H9 (cell line): ENCODE measurements at regions not wholly inside any gene's neighbourhood (a gene's known extent, or its start where the extent isn't known, plus 50 kb on each side); places are given as distances from the start of the nearest gene placed in this dataset.

Source experiments
- DNase-seq: peaks from one replicate; pipeline ENCODE4 v3.0.0-alpha.2; 2017
- H2AFZ ChIP-seq: one replicate; pipeline ENCODE4 v1.6.1; 2013; ENCODE audit warnings: mild to moderate bottlenecking, low read length, control low read depth, moderate library complexity
- H2AK5ac ChIP-seq: 2 replicates; pipeline ENCODE4 v1.6.1; 2013; ENCODE audit warnings: low read length, control low read depth, mixed read lengths; ENCODE audit not compliant: insufficient read length
- H2BK120ac ChIP-seq: one replicate; pipeline ENCODE4 v1.6.1; 2013; ENCODE audit warnings: low read depth, mild to moderate bottlenecking, low read length, control low read depth, inconsistent platforms; ENCODE audit not compliant: poor library complexity, severe bottlenecking
- H2BK12ac ChIP-seq: 2 replicates; pipeline ENCODE4 v1.6.1; 2013; ENCODE audit warnings: low read length, control low read depth, mixed read lengths, low read depth; ENCODE audit not compliant: insufficient read length
- H2BK15ac ChIP-seq: 2 replicates; pipeline ENCODE4 v1.6.1; 2013; ENCODE audit warnings: low read depth, low read length, control low read depth
- H2BK20ac ChIP-seq: one replicate; pipeline ENCODE4 v1.6.1; 2013; ENCODE audit warnings: low read depth, mild to moderate bottlenecking, low read length, control low read depth, inconsistent platforms; ENCODE audit not compliant: poor library complexity, severe bottlenecking
- H2BK5ac ChIP-seq: 2 replicates; pipeline ENCODE4 v1.6.1; 2013; ENCODE audit warnings: low read length, control low read depth, mixed read lengths; ENCODE audit not compliant: insufficient read length
- H3K14ac ChIP-seq: 2 replicates; pipeline ENCODE4 v1.6.1; 2013; ENCODE audit warnings: low read length, control low read depth; ENCODE audit not compliant: insufficient read depth
- H3K18ac ChIP-seq: 2 replicates; pipeline ENCODE4 v1.6.1; 2013; ENCODE audit warnings: low read depth, mild to moderate bottlenecking, mixed read lengths, low read length, control low read depth; ENCODE audit not compliant: insufficient read length
- H3K23ac ChIP-seq: 2 replicates; pipeline ENCODE4 v1.6.1; 2013; ENCODE audit warnings: low read length, control low read depth, mixed read lengths, low read depth; ENCODE audit not compliant: insufficient read length
- H3K23me2 ChIP-seq: 2 replicates; pipeline ENCODE4 v1.6.1; 2013; ENCODE audit warnings: low read depth, mild to moderate bottlenecking, mixed read lengths, low read length, control low read depth; ENCODE audit not compliant: insufficient read length, poor library complexity, severe bottlenecking
- H3K27ac ChIP-seq: 2 replicates; pipeline ENCODE4 v1.5.1; 2013; ENCODE audit warnings: low read length, control low read depth, mixed read lengths, low read depth; ENCODE audit not compliant: insufficient read length
- H3K27me3 ChIP-seq: 2 replicates; pipeline ENCODE4 v1.6.1; 2013; ENCODE audit warnings: low read length, control low read depth, inconsistent platforms; ENCODE audit not compliant: insufficient read depth
- H3K4ac ChIP-seq: 2 replicates; pipeline ENCODE4 v1.6.1; 2013; ENCODE audit warnings: low read depth, mild to moderate bottlenecking, control low read depth, inconsistent platforms, low read length, moderate library complexity
- H3K4me1 ChIP-seq: 2 replicates; pipeline ENCODE4 v1.6.1; 2013; ENCODE audit warnings: low read length, control low read depth, inconsistent platforms; ENCODE audit not compliant: insufficient read depth
- H3K4me2 ChIP-seq: 2 replicates; pipeline ENCODE4 v1.6.1; 2013; ENCODE audit warnings: low read length, control low read depth, mixed read lengths; ENCODE audit not compliant: insufficient read length, insufficient read depth
- H3K56ac ChIP-seq: 2 replicates; pipeline ENCODE4 v1.6.1; 2013; ENCODE audit warnings: low read depth, mild to moderate bottlenecking, mixed read lengths, low read length, control low read depth; ENCODE audit not compliant: insufficient read length
- H3K79me1 ChIP-seq: 2 replicates; pipeline ENCODE4 v1.6.1; 2013; ENCODE audit warnings: low read depth, mild to moderate bottlenecking, moderate library complexity, low read length, control low read depth, inconsistent platforms; ENCODE audit not compliant: insufficient read depth, poor library complexity, severe bottlenecking
- H3K79me2 ChIP-seq: 2 replicates; pipeline ENCODE4 v1.6.1; 2013; ENCODE audit warnings: low read length, control low read depth, inconsistent platforms; ENCODE audit not compliant: insufficient read depth
- H3K9ac ChIP-seq: 2 replicates; pipeline ENCODE4 v1.6.1; 2013; ENCODE audit warnings: low read length, control low read depth, mixed read lengths; ENCODE audit not compliant: insufficient read length; ENCODE audit errors: extremely low read depth
- H3K9me3 ChIP-seq: one replicate; pipeline ENCODE4 v1.6.1; 2013; ENCODE audit warnings: low read depth, low read length, inconsistent platforms; ENCODE audit not compliant: control insufficient read depth
- H3T11ph ChIP-seq: one replicate; pipeline ENCODE4 v1.6.1; 2013; ENCODE audit warnings: mild to moderate bottlenecking, low read length, control low read depth, inconsistent platforms
- H4K20me1 ChIP-seq: one replicate; pipeline ENCODE4 v1.6.1; 2013; ENCODE audit not compliant: control insufficient read depth, insufficient read length, insufficient read depth
- H4K5ac ChIP-seq: 2 replicates; pipeline ENCODE4 v1.6.1; 2013; ENCODE audit warnings: low read depth, mild to moderate bottlenecking, mixed read lengths, low read length, control low read depth; ENCODE audit not compliant: insufficient read length
- H4K8ac ChIP-seq: replicated peaks from 2 replicates; pipeline ENCODE4 v1.6.1; 2013; ENCODE audit warnings: low read length, control low read depth, mixed read lengths, low read depth; ENCODE audit not compliant: insufficient read length
- H4K91ac ChIP-seq: 2 replicates; pipeline ENCODE4 v1.6.1; 2013; ENCODE audit warnings: low read depth, mild to moderate bottlenecking, moderate library complexity, mixed read lengths, low read length, control low read depth; ENCODE audit not compliant: insufficient read length
- H3K27ac Mint-ChIP-seq, 3 experiments: 2 replicates in 2 of 3; 3 replicates in 1 of 3; pipeline ENCODE4 v1.8.0; 2020 to 2021; ENCODE audit warnings: mixed read lengths in 3 of 3, mild to moderate bottlenecking in 1 of 3, moderate library complexity in 1 of 3
- H3K27me3 Mint-ChIP-seq: 2 replicates; pipeline ENCODE4 v1.8.0; 2021; ENCODE audit warnings: low read depth, mild to moderate bottlenecking, moderate library complexity, mixed read lengths
- H3K36me3 Mint-ChIP-seq, 3 experiments: 2 replicates in 2 of 3; 3 replicates in 1 of 3; pipeline ENCODE4 v1.8.0; 2020 to 2021; ENCODE audit warnings: low read depth in 3 of 3, mixed read lengths in 3 of 3; ENCODE audit not compliant: insufficient read depth in 1 of 3
- H3K4me1 Mint-ChIP-seq, 2 experiments: 2 replicates each; pipeline ENCODE4 v1.8.0; 2020; ENCODE audit warnings: mixed read lengths in 2 of 2
- H3K4me3 Mint-ChIP-seq, 2 experiments: 2 replicates in 1 of 2; 3 replicates in 1 of 2; pipeline ENCODE4 v1.8.0; 2020 to 2021; ENCODE audit warnings: mild to moderate bottlenecking in 2 of 2, mixed read lengths in 2 of 2, moderate library complexity in 1 of 2
- H3K9me3 Mint-ChIP-seq, 2 experiments: 2 replicates in 1 of 2; 3 replicates in 1 of 2; pipeline ENCODE4 v1.8.0; 2020; ENCODE audit warnings: mild to moderate bottlenecking in 2 of 2, mixed read lengths in 2 of 2, moderate library complexity in 1 of 2
- WGBS: extraction: QIAGEN DNeasy Blood & Tissue Kit; methylation state at CpG from one replicate; pipeline ENCODE4 v1.1.7; 2013; ENCODE audit warnings: missing lambda C conversion rate, low lambda C conversion rate, mixed read lengths; ENCODE audit not compliant: insufficient read length; ENCODE audit errors: extremely low coverage; 5-methylcytosine and 5-hydroxymethylcytosine counted together
- TF ChIP-seq, protein P1 (sequence below): fragments of 200-600 bp; sonication (generic); conservative IDR thresholded peaks from 3 replicates; pipeline ENCODE4 v1.8.0; 2021; ENCODE audit warnings: antibody characterized with exemption, mild to moderate bottlenecking

DNA sequence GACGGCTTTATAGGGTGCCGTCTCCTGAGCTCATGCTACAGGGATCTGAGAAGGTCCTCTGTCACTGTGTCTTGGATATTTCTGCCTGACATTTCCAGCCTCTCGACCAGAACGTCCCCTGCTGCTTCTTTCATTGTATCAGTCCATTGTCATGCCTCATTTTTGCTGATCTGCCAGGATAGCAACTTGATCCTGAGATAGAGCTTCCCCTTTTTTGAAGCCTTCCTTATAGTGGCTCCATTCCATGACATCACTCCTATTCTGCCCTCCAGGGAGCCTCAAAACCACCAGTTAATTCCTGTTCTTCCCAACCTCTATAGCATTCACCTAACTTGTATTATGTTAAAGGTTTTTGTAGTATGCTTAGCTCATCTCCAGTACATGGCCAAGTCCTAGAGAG lies 431.8 kb upstream of the NOX3 start:
- Histone ChIP-seq H3K79me1 (no peaks in the 10 kb centered on the region), H2AFZ (no peak overlapping the region)

More for the DNA sequence above, 431.8 kb upstream of the NOX3 start:
- H2BK5ac ChIP-seq, result no peak overlapping the region
- H3K4ac ChIP-seq, result no peak overlapping the region
- TF ChIP-seq, protein P1, sequence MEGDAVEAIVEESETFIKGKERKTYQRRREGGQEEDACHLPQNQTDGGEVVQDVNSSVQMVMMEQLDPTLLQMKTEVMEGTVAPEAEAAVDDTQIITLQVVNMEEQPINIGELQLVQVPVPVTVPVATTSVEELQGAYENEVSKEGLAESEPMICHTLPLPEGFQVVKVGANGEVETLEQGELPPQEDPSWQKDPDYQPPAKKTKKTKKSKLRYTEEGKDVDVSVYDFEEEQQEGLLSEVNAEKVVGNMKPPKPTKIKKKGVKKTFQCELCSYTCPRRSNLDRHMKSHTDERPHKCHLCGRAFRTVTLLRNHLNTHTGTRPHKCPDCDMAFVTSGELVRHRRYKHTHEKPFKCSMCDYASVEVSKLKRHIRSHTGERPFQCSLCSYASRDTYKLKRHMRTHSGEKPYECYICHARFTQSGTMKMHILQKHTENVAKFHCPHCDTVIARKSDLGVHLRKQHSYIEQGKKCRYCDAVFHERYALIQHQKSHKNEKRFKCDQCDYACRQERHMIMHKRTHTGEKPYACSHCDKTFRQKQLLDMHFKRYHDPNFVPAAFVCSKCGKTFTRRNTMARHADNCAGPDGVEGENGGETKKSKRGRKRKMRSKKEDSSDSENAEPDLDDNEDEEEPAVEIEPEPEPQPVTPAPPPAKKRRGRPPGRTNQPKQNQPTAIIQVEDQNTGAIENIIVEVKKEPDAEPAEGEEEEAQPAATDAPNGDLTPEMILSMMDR, result no peak
- Mint-ChIP-seq H3K4me1 (peaks cover 23 to 34% of the 10 kb centered on the region in 2 experiments), H3K36me3 (no peaks in the 10 kb centered on the region), H3K27ac (peak overlapping the region; percentile 10 to 39 (median 23); a peak in 3 of 7 replicates), H3K9me3 (no peaks in the 10 kb centered on the region), H3K27me3 (no peaks in the 10 kb centered on the region), H3K4me3 (no peak overlapping the region)
- H3K27ac ChIP-seq, result no peak overlapping the region
- H4K91ac ChIP-seq, result no peak overlapping the region
- H2BK12ac ChIP-seq, result no peak overlapping the region
- WGBS, result no CpG with 5 or more reads among the region's 4 CpGs
- no peak overlapping the region for H2BK15ac ChIP-seq
- H3K23ac ChIP-seq, result no peak overlapping the region
- H4K20me1 ChIP-seq, result no peaks in the 10 kb centered on the region
- no peak for DNase-seq
- H4K5ac ChIP-seq, result no peak overlapping the region
- no peak overlapping the region for H3K14ac ChIP-seq
- no peak overlapping the region for H3K18ac ChIP-seq
- no peak overlapping the region for H3K9ac ChIP-seq
- no peaks in the 10 kb centered on the region for H3K9me3 ChIP-seq
- no peaks in the 10 kb centered on the region for H3K23me2 ChIP-seq
- no peak overlapping the region for H2BK20ac ChIP-seq
- H4K8ac ChIP-seq, result no peak overlapping the region
- H2AK5ac ChIP-seq, result no peak overlapping the region
- no peaks in the 10 kb centered on the region for H3K27me3 ChIP-seq
- peak overlapping the region; percentile 69 for H2BK120ac ChIP-seq
- no peak overlapping the region for H3T11ph ChIP-seq
- peak overlapping the region; percentile 24 for H3K4me2 ChIP-seq
- H3K79me2 ChIP-seq, result no peaks in the 10 kb centered on the region
- peaks cover 7% of the 10 kb centered on the region for H3K4me1 ChIP-seq
- H3K56ac ChIP-seq, result no peak overlapping the region
